ENCODE measurements at regions not wholly inside any gene's neighbourhood (a gene's known extent, or its start where the extent isn't known, plus 50 kb on each side); places are given as distances from the start of the nearest gene placed in this dataset.

- Histone ChIP-seq H3K9me2 (ENCODE audit: low read depth, low read length) (no peaks in the 10 kb centered on the region), H2AFZ (ENCODE audit: low read length) (no peak overlapping the region), H4K20me1 (ENCODE audit: insufficient read depth, low read length) (no peaks in the 10 kb centered on the region), H3F3A (ENCODE audit: insufficient read depth, low read length) (no peaks in the 10 kb centered on the region), H3K9me3 (ENCODE audit: low read length) (no peaks in the 10 kb centered on the region), H3K4me2 (ENCODE audit: low read length) (no peak overlapping the region), H3K27me3 (ENCODE audit: insufficient read depth, low read length) (no peaks in the 10 kb centered on the region), H3K4me1 (ENCODE audit: insufficient read depth, low read length, severe bottlenecking) (no peaks in the 10 kb centered on the region), H3K27ac (ENCODE audit: low read depth, low read length, poor library complexity, severe bottlenecking) (no peak overlapping the region), H3K36me3 (ENCODE audit: insufficient read depth, low read length) (no peaks in the 10 kb centered on the region), H3K9ac (ENCODE audit: low read length) (no peak overlapping the region), H3K4me3 (ENCODE audit: low read depth, low read length, poor library complexity, severe bottlenecking) (no peak overlapping the region), H3K79me2 (ENCODE audit: insufficient read depth, low read length) (no peaks in the 10 kb centered on the region)
- TF ChIP-seq EZH2 (IDR thresholded peaks at IDR 0.05; ENCODE audit: borderline replicate concordance, low read length), result no peak
- TF ChIP-seq, protein P1, sequence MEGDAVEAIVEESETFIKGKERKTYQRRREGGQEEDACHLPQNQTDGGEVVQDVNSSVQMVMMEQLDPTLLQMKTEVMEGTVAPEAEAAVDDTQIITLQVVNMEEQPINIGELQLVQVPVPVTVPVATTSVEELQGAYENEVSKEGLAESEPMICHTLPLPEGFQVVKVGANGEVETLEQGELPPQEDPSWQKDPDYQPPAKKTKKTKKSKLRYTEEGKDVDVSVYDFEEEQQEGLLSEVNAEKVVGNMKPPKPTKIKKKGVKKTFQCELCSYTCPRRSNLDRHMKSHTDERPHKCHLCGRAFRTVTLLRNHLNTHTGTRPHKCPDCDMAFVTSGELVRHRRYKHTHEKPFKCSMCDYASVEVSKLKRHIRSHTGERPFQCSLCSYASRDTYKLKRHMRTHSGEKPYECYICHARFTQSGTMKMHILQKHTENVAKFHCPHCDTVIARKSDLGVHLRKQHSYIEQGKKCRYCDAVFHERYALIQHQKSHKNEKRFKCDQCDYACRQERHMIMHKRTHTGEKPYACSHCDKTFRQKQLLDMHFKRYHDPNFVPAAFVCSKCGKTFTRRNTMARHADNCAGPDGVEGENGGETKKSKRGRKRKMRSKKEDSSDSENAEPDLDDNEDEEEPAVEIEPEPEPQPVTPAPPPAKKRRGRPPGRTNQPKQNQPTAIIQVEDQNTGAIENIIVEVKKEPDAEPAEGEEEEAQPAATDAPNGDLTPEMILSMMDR (IDR thresholded peaks at IDR 0.05; ENCODE audit: low read length), result no peak
Observed at GRCh38 chr9:104025104-104025503, 69.0 kb upstream of the SMC2 start.

DNA sequence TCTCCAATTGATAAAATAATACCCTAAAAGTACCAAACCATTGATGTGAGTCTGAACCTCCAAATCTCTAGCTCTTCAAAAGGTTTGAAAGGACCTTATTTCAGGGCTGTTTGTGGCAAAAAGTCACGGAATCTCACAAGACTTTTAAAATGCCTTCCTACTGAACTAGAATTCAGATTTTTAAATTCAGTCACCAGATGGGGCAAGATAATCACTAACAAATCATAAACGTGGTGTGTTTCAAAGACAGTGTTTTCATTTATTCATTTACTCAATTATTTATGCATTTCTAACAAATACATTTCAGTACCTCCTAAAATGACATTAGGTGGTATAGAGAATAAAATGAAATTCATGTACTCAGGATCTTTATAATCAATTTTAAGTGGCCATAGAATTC lies 68.2 kb upstream of the SMC2 start:
- no peak overlapping the region for H2AFZ ChIP-seq (ENCODE audit: low read length)
- H3K27me3 ChIP-seq (ENCODE audit: insufficient read depth, low read length), result no peaks in the 10 kb centered on the region
- no peaks in the 10 kb centered on the region for H3K36me3 ChIP-seq (ENCODE audit: insufficient read depth, low read length)
- H3K79me2 ChIP-seq (ENCODE audit: insufficient read depth, low read length), result no peaks in the 10 kb centered on the region
- H3K9me3 ChIP-seq (ENCODE audit: low read length), result no peaks in the 10 kb centered on the region
- H3K4me2 ChIP-seq (ENCODE audit: low read length), result no peak overlapping the region
- no peaks in the 10 kb centered on the region for H4K20me1 ChIP-seq (ENCODE audit: insufficient read depth, low read length)
- H3K4me3 ChIP-seq (ENCODE audit: low read depth, low read length, poor library complexity, severe bottlenecking), result no peak overlapping the region
- no peak overlapping the region for H3K9ac ChIP-seq (ENCODE audit: low read length)
- no peaks in the 10 kb centered on the region for H3K9me2 ChIP-seq (ENCODE audit: low read depth, low read length)
- no peaks in the 10 kb centered on the region for H3F3A ChIP-seq (ENCODE audit: insufficient read depth, low read length)
- no peak overlapping the region for H3K27ac ChIP-seq (ENCODE audit: low read depth, low read length, poor library complexity, severe bottlenecking)
- no peaks in the 10 kb centered on the region for H3K4me1 ChIP-seq (ENCODE audit: insufficient read depth, low read length, severe bottlenecking)
- TF ChIP-seq, protein P1 (IDR thresholded peaks at IDR 0.05; ENCODE audit: low read length), result no peak
- TF ChIP-seq EZH2 (IDR thresholded peaks at IDR 0.05; ENCODE audit: borderline replicate concordance, low read length), result no peak

DNA sequence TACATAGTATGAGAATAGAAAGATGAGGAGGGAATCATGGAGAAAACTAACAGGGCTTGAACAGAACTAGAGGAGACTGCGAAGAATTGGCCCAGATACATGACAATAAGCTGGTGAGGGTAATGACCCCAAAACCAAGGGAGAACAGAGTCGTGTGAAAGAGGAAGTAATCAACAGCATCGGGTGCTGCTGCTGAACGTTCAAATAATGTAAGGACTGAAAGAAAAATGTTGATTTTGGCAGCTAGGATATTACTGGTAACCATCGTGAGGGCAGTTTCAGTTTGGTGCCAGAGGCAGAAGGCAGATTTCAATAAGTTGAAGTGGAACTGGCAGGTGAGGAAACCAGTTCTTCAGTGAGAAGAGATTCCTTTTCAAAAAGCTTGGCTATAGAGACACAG lies 66.8 kb upstream of the SMC2 start:
- H3K27me3 ChIP-seq (ENCODE audit: insufficient read depth, low read length), result no peaks in the 10 kb centered on the region
- no peaks in the 10 kb centered on the region for H3K4me1 ChIP-seq (ENCODE audit: insufficient read depth, low read length, severe bottlenecking)
- H3K36me3 ChIP-seq (ENCODE audit: insufficient read depth, low read length), result no peaks in the 10 kb centered on the region
- H4K20me1 ChIP-seq (ENCODE audit: insufficient read depth, low read length), result no peaks in the 10 kb centered on the region
- H3K9ac ChIP-seq (ENCODE audit: low read length), result no peak overlapping the region
- H3K9me3 ChIP-seq (ENCODE audit: low read length), result no peaks in the 10 kb centered on the region
- no peaks in the 10 kb centered on the region for H3K9me2 ChIP-seq (ENCODE audit: low read depth, low read length)
- H3K27ac ChIP-seq (ENCODE audit: low read depth, low read length, poor library complexity, severe bottlenecking), result no peak overlapping the region
- H3K4me2 ChIP-seq (ENCODE audit: low read length), result no peak overlapping the region
- TF ChIP-seq, protein P1 (IDR thresholded peaks at IDR 0.05; ENCODE audit: low read length), result no peak
- no peak for TF ChIP-seq EZH2 (IDR thresholded peaks at IDR 0.05; ENCODE audit: borderline replicate concordance, low read length)
- no peak overlapping the region for H3K4me3 ChIP-seq (ENCODE audit: low read depth, low read length, poor library complexity, severe bottlenecking)
- H2AFZ ChIP-seq (ENCODE audit: low read length), result no peak overlapping the region
- no peaks in the 10 kb centered on the region for H3F3A ChIP-seq (ENCODE audit: insufficient read depth, low read length)
- H3K79me2 ChIP-seq (ENCODE audit: insufficient read depth, low read length), result no peaks in the 10 kb centered on the region
